H9 (cell line): ENCODE measurements at regions not wholly inside any gene's neighbourhood (a gene's known extent, or its start where the extent isn't known, plus 50 kb on each side); places are given as distances from the start of the nearest gene placed in this dataset.

Experiments
- DNase-seq: peaks from one replicate; pipeline ENCODE4 v3.0.0-alpha.2; 2017
- H2AFZ ChIP-seq: one replicate; pipeline ENCODE4 v1.6.1; 2013; ENCODE audit warnings: mild to moderate bottlenecking, low read length, control low read depth, moderate library complexity
- H2AK5ac ChIP-seq: 2 replicates; pipeline ENCODE4 v1.6.1; 2013; ENCODE audit warnings: low read length, control low read depth, mixed read lengths; ENCODE audit not compliant: insufficient read length
- H2BK120ac ChIP-seq: one replicate; pipeline ENCODE4 v1.6.1; 2013; ENCODE audit warnings: low read depth, mild to moderate bottlenecking, low read length, control low read depth, inconsistent platforms; ENCODE audit not compliant: poor library complexity, severe bottlenecking
- H2BK12ac ChIP-seq: 2 replicates; pipeline ENCODE4 v1.6.1; 2013; ENCODE audit warnings: low read length, control low read depth, mixed read lengths, low read depth; ENCODE audit not compliant: insufficient read length
- H2BK15ac ChIP-seq: 2 replicates; pipeline ENCODE4 v1.6.1; 2013; ENCODE audit warnings: low read depth, low read length, control low read depth
- H2BK20ac ChIP-seq: one replicate; pipeline ENCODE4 v1.6.1; 2013; ENCODE audit warnings: low read depth, mild to moderate bottlenecking, low read length, control low read depth, inconsistent platforms; ENCODE audit not compliant: poor library complexity, severe bottlenecking
- H2BK5ac ChIP-seq: 2 replicates; pipeline ENCODE4 v1.6.1; 2013; ENCODE audit warnings: low read length, control low read depth, mixed read lengths; ENCODE audit not compliant: insufficient read length
- H3K14ac ChIP-seq: 2 replicates; pipeline ENCODE4 v1.6.1; 2013; ENCODE audit warnings: low read length, control low read depth; ENCODE audit not compliant: insufficient read depth
- H3K18ac ChIP-seq: 2 replicates; pipeline ENCODE4 v1.6.1; 2013; ENCODE audit warnings: low read depth, mild to moderate bottlenecking, mixed read lengths, low read length, control low read depth; ENCODE audit not compliant: insufficient read length
- H3K23ac ChIP-seq: 2 replicates; pipeline ENCODE4 v1.6.1; 2013; ENCODE audit warnings: low read length, control low read depth, mixed read lengths, low read depth; ENCODE audit not compliant: insufficient read length
- H3K23me2 ChIP-seq: 2 replicates; pipeline ENCODE4 v1.6.1; 2013; ENCODE audit warnings: low read depth, mild to moderate bottlenecking, mixed read lengths, low read length, control low read depth; ENCODE audit not compliant: insufficient read length, poor library complexity, severe bottlenecking
- H3K27ac ChIP-seq: 2 replicates; pipeline ENCODE4 v1.5.1; 2013; ENCODE audit warnings: low read length, control low read depth, mixed read lengths, low read depth; ENCODE audit not compliant: insufficient read length
- H3K27me3 ChIP-seq: 2 replicates; pipeline ENCODE4 v1.6.1; 2013; ENCODE audit warnings: low read length, control low read depth, inconsistent platforms; ENCODE audit not compliant: insufficient read depth
- H3K4ac ChIP-seq: 2 replicates; pipeline ENCODE4 v1.6.1; 2013; ENCODE audit warnings: low read depth, mild to moderate bottlenecking, control low read depth, inconsistent platforms, low read length, moderate library complexity
- H3K4me1 ChIP-seq: 2 replicates; pipeline ENCODE4 v1.6.1; 2013; ENCODE audit warnings: low read length, control low read depth, inconsistent platforms; ENCODE audit not compliant: insufficient read depth
- H3K4me2 ChIP-seq: 2 replicates; pipeline ENCODE4 v1.6.1; 2013; ENCODE audit warnings: low read length, control low read depth, mixed read lengths; ENCODE audit not compliant: insufficient read length, insufficient read depth
- H3K56ac ChIP-seq: 2 replicates; pipeline ENCODE4 v1.6.1; 2013; ENCODE audit warnings: low read depth, mild to moderate bottlenecking, mixed read lengths, low read length, control low read depth; ENCODE audit not compliant: insufficient read length
- H3K79me1 ChIP-seq: 2 replicates; pipeline ENCODE4 v1.6.1; 2013; ENCODE audit warnings: low read depth, mild to moderate bottlenecking, moderate library complexity, low read length, control low read depth, inconsistent platforms; ENCODE audit not compliant: insufficient read depth, poor library complexity, severe bottlenecking
- H3K79me2 ChIP-seq: 2 replicates; pipeline ENCODE4 v1.6.1; 2013; ENCODE audit warnings: low read length, control low read depth, inconsistent platforms; ENCODE audit not compliant: insufficient read depth
- H3K9ac ChIP-seq: 2 replicates; pipeline ENCODE4 v1.6.1; 2013; ENCODE audit warnings: low read length, control low read depth, mixed read lengths; ENCODE audit not compliant: insufficient read length; ENCODE audit errors: extremely low read depth
- H3K9me3 ChIP-seq: one replicate; pipeline ENCODE4 v1.6.1; 2013; ENCODE audit warnings: low read depth, low read length, inconsistent platforms; ENCODE audit not compliant: control insufficient read depth
- H3T11ph ChIP-seq: one replicate; pipeline ENCODE4 v1.6.1; 2013; ENCODE audit warnings: mild to moderate bottlenecking, low read length, control low read depth, inconsistent platforms
- H4K20me1 ChIP-seq: one replicate; pipeline ENCODE4 v1.6.1; 2013; ENCODE audit not compliant: control insufficient read depth, insufficient read length, insufficient read depth
- H4K5ac ChIP-seq: 2 replicates; pipeline ENCODE4 v1.6.1; 2013; ENCODE audit warnings: low read depth, mild to moderate bottlenecking, mixed read lengths, low read length, control low read depth; ENCODE audit not compliant: insufficient read length
- H4K8ac ChIP-seq: replicated peaks from 2 replicates; pipeline ENCODE4 v1.6.1; 2013; ENCODE audit warnings: low read length, control low read depth, mixed read lengths, low read depth; ENCODE audit not compliant: insufficient read length
- H4K91ac ChIP-seq: 2 replicates; pipeline ENCODE4 v1.6.1; 2013; ENCODE audit warnings: low read depth, mild to moderate bottlenecking, moderate library complexity, mixed read lengths, low read length, control low read depth; ENCODE audit not compliant: insufficient read length
- H3K27ac Mint-ChIP-seq, 3 experiments: 2 replicates in 2 of 3; 3 replicates in 1 of 3; pipeline ENCODE4 v1.8.0; 2020 to 2021; ENCODE audit warnings: mixed read lengths in 3 of 3, mild to moderate bottlenecking in 1 of 3, moderate library complexity in 1 of 3
- H3K27me3 Mint-ChIP-seq: 2 replicates; pipeline ENCODE4 v1.8.0; 2021; ENCODE audit warnings: low read depth, mild to moderate bottlenecking, moderate library complexity, mixed read lengths
- H3K36me3 Mint-ChIP-seq, 3 experiments: 2 replicates in 2 of 3; 3 replicates in 1 of 3; pipeline ENCODE4 v1.8.0; 2020 to 2021; ENCODE audit warnings: low read depth in 3 of 3, mixed read lengths in 3 of 3; ENCODE audit not compliant: insufficient read depth in 1 of 3
- H3K4me1 Mint-ChIP-seq, 2 experiments: 2 replicates each; pipeline ENCODE4 v1.8.0; 2020; ENCODE audit warnings: mixed read lengths in 2 of 2
- H3K4me3 Mint-ChIP-seq, 2 experiments: 2 replicates in 1 of 2; 3 replicates in 1 of 2; pipeline ENCODE4 v1.8.0; 2020 to 2021; ENCODE audit warnings: mild to moderate bottlenecking in 2 of 2, mixed read lengths in 2 of 2, moderate library complexity in 1 of 2
- H3K9me3 Mint-ChIP-seq, 2 experiments: 2 replicates in 1 of 2; 3 replicates in 1 of 2; pipeline ENCODE4 v1.8.0; 2020; ENCODE audit warnings: mild to moderate bottlenecking in 2 of 2, mixed read lengths in 2 of 2, moderate library complexity in 1 of 2
- WGBS: extraction: QIAGEN DNeasy Blood & Tissue Kit; methylation state at CpG from one replicate; pipeline ENCODE4 v1.1.7; 2013; ENCODE audit warnings: missing lambda C conversion rate, low lambda C conversion rate, mixed read lengths; ENCODE audit not compliant: insufficient read length; ENCODE audit errors: extremely low coverage; 5-methylcytosine and 5-hydroxymethylcytosine counted together
- TF ChIP-seq, protein P1 (sequence below): fragments of 200-600 bp; sonication (generic); conservative IDR thresholded peaks from 3 replicates; pipeline ENCODE4 v1.8.0; 2021; ENCODE audit warnings: antibody characterized with exemption, mild to moderate bottlenecking

DNA sequence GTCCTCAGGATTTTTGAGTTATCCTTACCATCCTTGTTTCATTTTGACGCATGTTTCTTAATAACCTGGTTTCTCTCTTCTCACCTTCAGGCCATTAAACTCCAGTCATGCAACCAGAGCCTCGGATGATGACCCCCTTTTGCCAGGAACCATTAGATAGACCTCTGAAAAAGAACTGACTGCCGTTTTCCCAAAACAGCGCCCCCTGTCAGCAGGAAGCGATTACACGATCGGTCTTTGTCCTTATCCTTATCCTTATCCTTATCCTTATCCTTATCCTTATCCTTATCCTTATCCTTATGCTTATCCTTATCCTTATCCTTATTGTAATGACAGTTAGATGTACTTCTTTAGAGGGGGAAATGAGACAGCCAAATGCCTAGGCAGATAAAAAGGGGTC, 148.4 kb upstream of the ITM2A start:
- H3K9me3 Mint-ChIP-seq, result peaks cover 66 to 75% of the 10 kb centered on the region in 2 experiments
- H4K91ac ChIP-seq, result no peak overlapping the region

More for the DNA sequence above, 148.4 kb upstream of the ITM2A start:
- H3K4ac ChIP-seq, result no peak overlapping the region
- H2BK5ac ChIP-seq, result no peak overlapping the region
- no peaks in the 10 kb centered on the region for H3K79me1 ChIP-seq
- no peak overlapping the region for H3T11ph ChIP-seq
- H3K79me2 ChIP-seq, result no peaks in the 10 kb centered on the region
- no peaks in the 10 kb centered on the region for H3K4me1 ChIP-seq
- H3K18ac ChIP-seq, result no peak overlapping the region
- no peak overlapping the region for H3K14ac ChIP-seq
- Mint-ChIP-seq H3K4me1 (no peaks in the 10 kb centered on the region), H3K27me3 (no peaks in the 10 kb centered on the region), H3K4me3 (no peak overlapping the region), H3K27ac (no peak overlapping the region), H3K36me3 (no peaks in the 10 kb centered on the region; a peak in 4 of 7 replicates)
- H2AK5ac ChIP-seq, result no peak overlapping the region
- H4K20me1 ChIP-seq, result no peaks in the 10 kb centered on the region
- H3K9me3 ChIP-seq, result peaks cover 14% of the 10 kb centered on the region
- no peak overlapping the region for H2BK12ac ChIP-seq
- no peak overlapping the region for H4K8ac ChIP-seq
- H4K5ac ChIP-seq, result no peak overlapping the region
- H3K23me2 ChIP-seq, result no peaks in the 10 kb centered on the region
- no CpG with 5 or more reads among the region's 7 CpGs for WGBS
- no peak overlapping the region for H3K23ac ChIP-seq
- H3K27ac ChIP-seq, result no peak overlapping the region
- H3K56ac ChIP-seq, result no peak overlapping the region
- no peak overlapping the region for H3K9ac ChIP-seq
- no peak overlapping the region for H2BK120ac ChIP-seq
- no peak overlapping the region for H2BK20ac ChIP-seq
- no peak overlapping the region for H2AFZ ChIP-seq
- no peak overlapping the region for H2BK15ac ChIP-seq
- no peak overlapping the region for H3K4me2 ChIP-seq
- H3K27me3 ChIP-seq, result no peaks in the 10 kb centered on the region
- no peak for DNase-seq
- TF ChIP-seq, protein P1, sequence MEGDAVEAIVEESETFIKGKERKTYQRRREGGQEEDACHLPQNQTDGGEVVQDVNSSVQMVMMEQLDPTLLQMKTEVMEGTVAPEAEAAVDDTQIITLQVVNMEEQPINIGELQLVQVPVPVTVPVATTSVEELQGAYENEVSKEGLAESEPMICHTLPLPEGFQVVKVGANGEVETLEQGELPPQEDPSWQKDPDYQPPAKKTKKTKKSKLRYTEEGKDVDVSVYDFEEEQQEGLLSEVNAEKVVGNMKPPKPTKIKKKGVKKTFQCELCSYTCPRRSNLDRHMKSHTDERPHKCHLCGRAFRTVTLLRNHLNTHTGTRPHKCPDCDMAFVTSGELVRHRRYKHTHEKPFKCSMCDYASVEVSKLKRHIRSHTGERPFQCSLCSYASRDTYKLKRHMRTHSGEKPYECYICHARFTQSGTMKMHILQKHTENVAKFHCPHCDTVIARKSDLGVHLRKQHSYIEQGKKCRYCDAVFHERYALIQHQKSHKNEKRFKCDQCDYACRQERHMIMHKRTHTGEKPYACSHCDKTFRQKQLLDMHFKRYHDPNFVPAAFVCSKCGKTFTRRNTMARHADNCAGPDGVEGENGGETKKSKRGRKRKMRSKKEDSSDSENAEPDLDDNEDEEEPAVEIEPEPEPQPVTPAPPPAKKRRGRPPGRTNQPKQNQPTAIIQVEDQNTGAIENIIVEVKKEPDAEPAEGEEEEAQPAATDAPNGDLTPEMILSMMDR, result peak; percentile 51; the same call in 2 of the 3 replicates
